Kidney capillary endothelial cell (primary cell): ENCODE measurements at regions not wholly inside any gene's neighbourhood (a gene's known extent, or its start where the extent isn't known, plus 50 kb on each side); places are given as distances from the start of the nearest gene placed in this dataset.

ENCODE experiments used
- DNase-seq: peaks from one replicate; pipeline ENCODE4 v3.0.0-alpha.2; 2018; ENCODE audit warnings: low spot score

GRCh38 chr9:16133556-16134227 is 580.8 kb downstream of the CCDC171 start:
- peak; percentile 67 for DNase-seq

- DNase-seq, result no peak
Measured at GRCh38 chr9:16134351-16134750, 581.5 kb downstream of the CCDC171 start.

- no peak for DNase-seq
Measured at GRCh38 chr9:16135968-16136367, 583.1 kb downstream of the CCDC171 start.

GRCh38 chr9:16136451-16136850 is 583.6 kb downstream of the CCDC171 start:
- DNase-seq, result no peak

- DNase-seq, result no peak
Measured at GRCh38 chr9:16136961-16137360, 584.1 kb downstream of the CCDC171 start.

- DNase-seq, result no peak
Measured at GRCh38 chr9:16138561-16139491, 586.0 kb downstream of the CCDC171 start.

- no peak for DNase-seq
Measured at GRCh38 chr9:16139774-16140173, 586.9 kb downstream of the CCDC171 start.

- DNase-seq, result no peak
Measured at GRCh38 chr9:16143310-16143709, 590.5 kb downstream of the CCDC171 start.

- no peak for DNase-seq
Measured at GRCh38 chr9:16143947-16144890, 591.4 kb downstream of the CCDC171 start.

- DNase-seq, result no peak
Measured at GRCh38 chr9:16145196-16145950, 592.5 kb downstream of the CCDC171 start.

- DNase-seq, result no peak
Measured at GRCh38 chr9:16147726-16148125, 594.9 kb downstream of the CCDC171 start.

- DNase-seq, result no peak
Measured at GRCh38 chr9:16150501-16150900, 597.7 kb downstream of the CCDC171 start.

- no peak for DNase-seq
Measured at GRCh38 chr9:16150938-16151650, 598.3 kb downstream of the CCDC171 start.

GRCh38 chr9:16152276-16153101 is 599.6 kb downstream of the CCDC171 start:
- no peak for DNase-seq

GRCh38 chr9:16153221-16153620 is 600.4 kb downstream of the CCDC171 start:
- DNase-seq, result no peak

GRCh38 chr9:16153741-16154140 is 600.9 kb downstream of the CCDC171 start:
- DNase-seq, result no peak

- no peak for DNase-seq
Measured at GRCh38 chr9:16154521-16155078, 601.8 kb downstream of the CCDC171 start.

- DNase-seq, result no peak
Measured at GRCh38 chr9:16155878-16156277, 603.0 kb downstream of the CCDC171 start.

GRCh38 chr9:16157216-16157615 is 604.4 kb downstream of the CCDC171 start:
- DNase-seq, result no peak

- no peak for DNase-seq
Measured at GRCh38 chr9:16157651-16158050, 604.8 kb downstream of the CCDC171 start.
